HG03175 (cell line): ENCODE measurements at regions not wholly inside any gene's neighbourhood (a gene's known extent, or its start where the extent isn't known, plus 50 kb on each side); places are given as distances from the start of the nearest gene placed in this dataset.

Experiments used
- ATAC-seq: cut with Tn5 transposase; IDR thresholded peaks from one replicate; pipeline ENCODE4 v1.9.1; 2021; ENCODE audit warnings: mild to moderate bottlenecking, moderate library complexity; ENCODE audit not compliant: unreplicated experiment

- ATAC-seq: no peak
Observed at GRCh38 chr5:30765227-30765626, 428.3 kb upstream of the CDH6 start.

GRCh38 chr5:30764704-30765103 is 428.8 kb upstream of the CDH6 start:
- ATAC-seq: no peak

- ATAC-seq: no peak
Observed at GRCh38 chr5:30759731-30760130, 433.8 kb upstream of the CDH6 start.

- ATAC-seq: no peak
Observed at GRCh38 chr5:30752015-30752414, 441.5 kb upstream of the CDH6 start.

- no peak for ATAC-seq
Observed at GRCh38 chr5:30749971-30750370, 443.5 kb upstream of the CDH6 start.

- no peak for ATAC-seq
Observed at GRCh38 chr5:30747412-30747811, 446.1 kb upstream of the CDH6 start.

GRCh38 chr5:30736669-30737068 is 456.8 kb upstream of the CDH6 start:
- no peak for ATAC-seq

GRCh38 chr5:30734118-30734517 is 459.4 kb upstream of the CDH6 start:
- ATAC-seq: no peak

- no peak for ATAC-seq
Observed at GRCh38 chr5:30725073-30725472, 468.4 kb upstream of the CDH6 start.

GRCh38 chr5:30698217-30698616 is 495.3 kb upstream of the CDH6 start:
- ATAC-seq: no peak

GRCh38 chr5:30693326-30693725 is 500.2 kb upstream of the CDH6 start:
- ATAC-seq: no peak

- no peak for ATAC-seq
Observed at GRCh38 chr5:30690931-30691330, 502.6 kb upstream of the CDH6 start.

- ATAC-seq: no peak
Observed at GRCh38 chr5:30687461-30687860, 506.0 kb upstream of the CDH6 start.

GRCh38 chr5:30686530-30686929 is 507.0 kb upstream of the CDH6 start:
- no peak for ATAC-seq

GRCh38 chr5:30676223-30676840 is 517.2 kb upstream of the CDH6 start:
- no peak for ATAC-seq

- ATAC-seq: no peak
Observed at GRCh38 chr5:30667293-30667692, 526.2 kb upstream of the CDH6 start.

- no peak for ATAC-seq
Observed at GRCh38 chr5:30663536-30663935, 530.0 kb upstream of the CDH6 start.

- no peak for ATAC-seq
Observed at GRCh38 chr5:30662373-30662772, 531.1 kb upstream of the CDH6 start.

- no peak for ATAC-seq
Observed at GRCh38 chr5:30661730-30662129, 531.8 kb upstream of the CDH6 start.

- no peak for ATAC-seq
Observed at GRCh38 chr5:30659417-30659816, 534.1 kb upstream of the CDH6 start.

- no peak for ATAC-seq
Observed at GRCh38 chr5:30650311-30650710, 543.2 kb upstream of the CDH6 start.

GRCh38 chr5:30638899-30639298 is 554.6 kb upstream of the CDH6 start:
- no peak for ATAC-seq

- no peak for ATAC-seq
Observed at GRCh38 chr5:30627945-30628344, 565.5 kb upstream of the CDH6 start.
